GM13977 (cell line): ENCODE measurements at regions not wholly inside any gene's neighbourhood (a gene's known extent, or its start where the extent isn't known, plus 50 kb on each side); places are given as distances from the start of the nearest gene placed in this dataset.

Experiments used
- DNase-seq: peaks from one replicate; pipeline ENCODE4 v3.0.0; 2012; ENCODE audit warnings: low spot score
- in situ Hi-C: fragments of 300-500 bp; cut with MboI; formaldehyde crosslinking; loops from one replicate; pipeline ENCODE4 v1.12.0; 2022; ENCODE audit warnings: low sequenced_read_pairs, low pct_unique_long_range_greater_than_20kb, mixed read lengths, inconsistent platforms; ENCODE audit not compliant: unreplicated experiment
- TF ChIP-seq, protein P1 (sequence below): IDR thresholded peaks from 2 replicates; pipeline ENCODE4 v1.5.1; 2012; ENCODE audit warnings: mild to moderate bottlenecking, control low read depth; ENCODE audit not compliant: insufficient read depth; ENCODE audit errors: extremely low read depth, missing control alignments

DNA sequence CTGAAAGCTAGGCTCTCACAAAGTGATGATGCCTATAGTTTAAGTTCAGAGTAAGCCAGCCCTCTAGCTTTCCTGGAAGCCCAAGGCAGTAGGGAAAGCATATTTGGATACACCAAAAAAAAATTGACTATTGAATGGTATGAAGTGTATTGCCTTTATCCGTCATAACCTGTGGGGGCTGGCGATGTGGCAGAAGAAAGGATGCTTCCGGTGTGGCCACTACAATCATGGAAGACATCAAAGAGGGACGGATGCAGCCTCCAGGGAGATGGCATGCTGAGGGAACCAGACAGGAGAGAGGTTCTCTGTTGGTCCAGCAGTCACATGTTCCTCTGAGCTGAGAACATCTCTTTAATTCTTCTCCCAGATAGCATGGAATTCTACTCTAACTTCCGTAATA, 170.3 kb downstream of the TMEM18 start:
- in situ Hi-C loops, result no loop called here
- no peak for DNase-seq
- TF ChIP-seq, protein P1, sequence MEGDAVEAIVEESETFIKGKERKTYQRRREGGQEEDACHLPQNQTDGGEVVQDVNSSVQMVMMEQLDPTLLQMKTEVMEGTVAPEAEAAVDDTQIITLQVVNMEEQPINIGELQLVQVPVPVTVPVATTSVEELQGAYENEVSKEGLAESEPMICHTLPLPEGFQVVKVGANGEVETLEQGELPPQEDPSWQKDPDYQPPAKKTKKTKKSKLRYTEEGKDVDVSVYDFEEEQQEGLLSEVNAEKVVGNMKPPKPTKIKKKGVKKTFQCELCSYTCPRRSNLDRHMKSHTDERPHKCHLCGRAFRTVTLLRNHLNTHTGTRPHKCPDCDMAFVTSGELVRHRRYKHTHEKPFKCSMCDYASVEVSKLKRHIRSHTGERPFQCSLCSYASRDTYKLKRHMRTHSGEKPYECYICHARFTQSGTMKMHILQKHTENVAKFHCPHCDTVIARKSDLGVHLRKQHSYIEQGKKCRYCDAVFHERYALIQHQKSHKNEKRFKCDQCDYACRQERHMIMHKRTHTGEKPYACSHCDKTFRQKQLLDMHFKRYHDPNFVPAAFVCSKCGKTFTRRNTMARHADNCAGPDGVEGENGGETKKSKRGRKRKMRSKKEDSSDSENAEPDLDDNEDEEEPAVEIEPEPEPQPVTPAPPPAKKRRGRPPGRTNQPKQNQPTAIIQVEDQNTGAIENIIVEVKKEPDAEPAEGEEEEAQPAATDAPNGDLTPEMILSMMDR, result no peak

- no peak for DNase-seq
- in situ Hi-C loops, result no loop called here
- TF ChIP-seq, protein P1, result no peak
Observed at GRCh38 chr2:506451-506850, 170.8 kb downstream of the TMEM18 start.

GRCh38 chr2:505941-506340, 171.3 kb downstream of the TMEM18 start:
- TF ChIP-seq, protein P1, result no peak
- no peak for DNase-seq
- in situ Hi-C loops, result no loop called here

DNA sequence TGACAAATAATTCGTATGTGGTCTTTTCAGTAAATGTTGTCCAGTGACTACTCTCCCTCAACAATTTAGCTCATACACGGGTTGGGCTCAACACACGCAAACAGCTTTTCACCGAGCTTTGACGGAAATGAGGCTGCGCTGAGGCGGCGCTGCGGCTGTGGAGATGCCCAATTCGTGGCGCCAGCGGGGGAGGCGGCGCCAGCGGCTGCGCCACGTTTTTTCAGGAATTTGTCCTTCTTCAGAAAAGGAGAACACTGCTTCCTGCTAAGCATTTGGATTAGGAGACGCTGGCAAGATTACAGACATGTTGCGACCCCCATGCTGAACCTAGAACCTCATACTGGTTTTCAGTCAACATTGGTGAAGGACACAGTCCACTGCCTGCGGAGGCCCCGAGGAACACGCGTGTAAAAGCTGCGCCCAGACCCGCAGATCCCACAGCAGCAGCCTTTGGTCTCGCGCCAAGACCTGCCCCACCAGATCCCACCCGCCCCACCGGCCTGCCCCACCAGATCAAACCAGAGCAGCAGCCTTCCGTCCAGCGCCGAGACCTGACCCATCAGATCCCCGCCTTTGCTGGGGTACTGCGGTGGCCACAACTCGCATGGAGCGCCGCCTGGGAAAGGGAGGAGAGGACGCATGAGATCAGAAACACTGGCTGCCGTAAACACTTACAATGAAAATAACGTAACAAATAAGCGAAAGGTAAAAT, 173.8 kb downstream of the TMEM18 start:
- DNase-seq, result no peak
- TF ChIP-seq, protein P1, result no peak
- in situ Hi-C loops, result no loop called here

DNA sequence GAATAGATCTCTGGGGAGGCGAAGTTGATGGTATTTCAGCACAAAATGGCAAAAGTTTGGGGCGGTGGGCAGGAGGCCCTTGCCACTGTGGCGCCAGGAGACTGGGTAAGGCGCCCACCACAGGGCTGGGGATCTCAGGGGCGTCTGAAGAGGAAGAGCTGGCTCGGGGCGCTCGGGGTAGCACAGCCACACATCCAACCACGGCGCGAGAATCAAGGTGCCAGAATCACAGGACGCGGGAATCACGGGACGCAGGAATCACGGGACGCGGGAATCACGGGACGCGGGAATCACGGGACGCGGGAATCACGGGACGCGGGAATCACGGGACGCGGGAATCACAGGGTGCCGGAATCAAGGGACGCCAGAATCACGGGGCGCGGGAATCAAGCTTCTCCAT, 174.4 kb downstream of the TMEM18 start:
- no peak for DNase-seq
- TF ChIP-seq, protein P1, result no peak
- in situ Hi-C loops, result no loop called here

DNA sequence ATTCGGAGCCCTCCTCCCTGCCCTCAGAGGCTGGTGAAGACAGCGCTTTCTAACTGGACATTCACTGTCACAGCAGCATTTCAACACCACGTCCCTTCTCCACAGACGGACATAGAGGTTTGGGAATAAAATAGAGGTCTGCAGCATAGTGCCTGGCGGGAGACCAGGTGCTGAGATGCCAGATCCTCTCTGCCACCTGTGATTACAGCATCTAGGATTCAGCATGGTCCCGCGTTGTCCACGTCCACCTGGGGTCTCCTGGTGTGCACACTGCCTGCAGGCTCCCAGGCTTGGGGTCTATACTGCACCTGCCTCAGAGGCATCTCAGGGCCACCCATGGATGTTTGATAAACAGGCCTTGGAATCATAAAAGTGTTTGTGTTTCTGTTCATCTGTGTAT, 175.5 kb downstream of the TMEM18 start:
- in situ Hi-C loops, result no loop called here
- no peak for DNase-seq
- TF ChIP-seq, protein P1, result no peak

DNA sequence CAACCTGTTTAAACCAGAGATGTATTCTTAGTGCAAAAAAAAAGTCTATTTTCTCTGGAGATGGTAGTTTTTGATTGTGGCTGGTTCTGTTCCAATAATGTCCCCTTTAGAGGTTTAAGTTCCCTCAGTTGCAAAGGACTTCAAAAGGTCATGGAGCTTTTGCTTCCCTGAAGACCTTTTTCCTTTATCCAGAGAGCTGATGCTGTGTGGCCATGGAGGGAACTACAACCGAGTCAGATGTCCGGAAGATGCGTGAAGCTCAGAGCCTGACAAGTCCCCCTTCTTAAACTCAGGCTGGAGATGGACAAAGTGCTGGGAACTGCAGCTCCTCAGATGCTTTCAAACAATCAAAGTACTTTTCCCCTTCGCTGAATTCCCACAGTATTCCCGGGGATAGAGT, 176.1 kb downstream of the TMEM18 start:
- no peak for DNase-seq
- TF ChIP-seq, protein P1, result no peak
- in situ Hi-C loops, result no loop called here
